Suprapubic skin (tissue), 4 donors: ENCODE measurements at regions not wholly inside any gene's neighbourhood (a gene's known extent, or its start where the extent isn't known, plus 50 kb on each side); places are given as distances from the start of the nearest gene placed in this dataset.
"Not testable (repeated sequence)": the region's sequence is repeated elsewhere in the genome, so short reads cannot be mapped to it uniquely, and the experiment has no call there.

Source experiments
- DNase-seq, 2 donors: peaks; one replicate each; pipeline ENCODE4 v3.0.0-alpha.2; 2019; ENCODE audit warnings: low spot score in 2 of 2
- H3K27ac ChIP-seq: fragments of 200-600 bp; sonication (generic); one replicate; pipeline ENCODE4 v1.5.1; 2019
- H3K27me3 ChIP-seq: fragments of 200-600 bp; sonication (generic); one replicate; pipeline ENCODE4 v1.5.1; 2019
- H3K36me3 ChIP-seq: fragments of 200-600 bp; sonication (generic); one replicate; pipeline ENCODE4 v1.5.1; 2019
- H3K4me1 ChIP-seq: fragments of 200-600 bp; sonication (generic); one replicate; pipeline ENCODE4 v1.5.1; 2019
- H3K4me3 ChIP-seq: fragments of 200-600 bp; sonication (generic); one replicate; pipeline ENCODE4 v1.5.1; 2019; ENCODE audit warnings: mild to moderate bottlenecking
- H3K9me3 ChIP-seq: fragments of 200-600 bp; sonication (generic); one replicate; pipeline ENCODE4 v1.5.1; 2019
- EP300 ChIP-seq: sonication (generic); formaldehyde crosslinking; IDR thresholded peaks from one replicate; pipeline ENCODE4 v1.6.1; 2017; ENCODE audit warnings: antibody characterized with exemption
- POLR2A ChIP-seq, 2 donors: fragments of 450-650 bp; IDR thresholded peaks; one replicate each; pipeline ENCODE4 v1.6.1; 2017; ENCODE audit warnings: antibody characterized with exemption in 2 of 2, mild to moderate bottlenecking in 2 of 2, moderate library complexity in 2 of 2
- POLR2AphosphoS5 ChIP-seq, 3 donors: sonication (generic); formaldehyde crosslinking; IDR thresholded peaks; one replicate each; pipeline ENCODE4 v1.6.1; 2017; ENCODE audit warnings: antibody characterized with exemption in 3 of 3
- WGBS: methylation state at CpG from one replicate; pipeline ENCODE4 v1.1.5; 2018; 5-methylcytosine and 5-hydroxymethylcytosine counted together
- TF ChIP-seq, protein P1 (sequence below), 2 donors: fragments of 200-600 bp in 1 of 2; fragments of 450-650 bp in 1 of 2; sonication (generic) in 1 of 2; IDR thresholded peaks; one replicate each; pipeline ENCODE4 v1.5.1; 2016 to 2019; ENCODE audit warnings: antibody characterized with exemption in 2 of 2, mild to moderate bottlenecking in 1 of 2, moderate library complexity in 1 of 2

DNA sequence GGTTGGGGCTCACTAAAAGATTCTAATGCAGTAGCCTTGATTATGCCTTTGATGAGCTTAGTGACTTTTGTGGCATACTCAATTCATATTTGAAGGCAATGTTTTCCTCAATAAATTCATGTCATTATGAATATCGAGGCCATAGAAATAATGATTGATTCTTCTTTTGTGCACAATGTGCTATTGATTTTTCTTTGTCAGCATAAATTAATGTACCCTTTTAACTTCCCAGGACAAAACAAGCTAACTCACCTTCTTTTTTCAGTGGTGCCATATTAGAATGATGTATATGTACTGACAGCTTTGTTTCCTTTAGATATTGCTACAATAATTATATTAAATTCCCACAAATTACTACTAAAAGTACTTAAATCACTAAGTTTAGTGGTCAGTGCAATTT, 484.3 kb upstream of the HS3ST5 start:
- 69% methylated on average over 1 of the region's 1 CpG for WGBS
- Histone ChIP-seq H3K36me3 (no peaks in the 10 kb centered on the region), H3K27ac (no peak overlapping the region), H3K4me1 (no peaks in the 10 kb centered on the region), H3K9me3 (no peaks in the 10 kb centered on the region), H3K27me3 (no peaks in the 10 kb centered on the region), H3K4me3 (no peak overlapping the region)
- TF ChIP-seq, protein P1, sequence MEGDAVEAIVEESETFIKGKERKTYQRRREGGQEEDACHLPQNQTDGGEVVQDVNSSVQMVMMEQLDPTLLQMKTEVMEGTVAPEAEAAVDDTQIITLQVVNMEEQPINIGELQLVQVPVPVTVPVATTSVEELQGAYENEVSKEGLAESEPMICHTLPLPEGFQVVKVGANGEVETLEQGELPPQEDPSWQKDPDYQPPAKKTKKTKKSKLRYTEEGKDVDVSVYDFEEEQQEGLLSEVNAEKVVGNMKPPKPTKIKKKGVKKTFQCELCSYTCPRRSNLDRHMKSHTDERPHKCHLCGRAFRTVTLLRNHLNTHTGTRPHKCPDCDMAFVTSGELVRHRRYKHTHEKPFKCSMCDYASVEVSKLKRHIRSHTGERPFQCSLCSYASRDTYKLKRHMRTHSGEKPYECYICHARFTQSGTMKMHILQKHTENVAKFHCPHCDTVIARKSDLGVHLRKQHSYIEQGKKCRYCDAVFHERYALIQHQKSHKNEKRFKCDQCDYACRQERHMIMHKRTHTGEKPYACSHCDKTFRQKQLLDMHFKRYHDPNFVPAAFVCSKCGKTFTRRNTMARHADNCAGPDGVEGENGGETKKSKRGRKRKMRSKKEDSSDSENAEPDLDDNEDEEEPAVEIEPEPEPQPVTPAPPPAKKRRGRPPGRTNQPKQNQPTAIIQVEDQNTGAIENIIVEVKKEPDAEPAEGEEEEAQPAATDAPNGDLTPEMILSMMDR (IDR thresholded peaks at IDR 0.05): no peak
- no peak for TF ChIP-seq POLR2AphosphoS5 (IDR thresholded peaks at IDR 0.05)
- TF ChIP-seq EP300: no peak
- TF ChIP-seq POLR2A (IDR thresholded peaks at IDR 0.05): no peak
- DNase-seq: no peak

DNA sequence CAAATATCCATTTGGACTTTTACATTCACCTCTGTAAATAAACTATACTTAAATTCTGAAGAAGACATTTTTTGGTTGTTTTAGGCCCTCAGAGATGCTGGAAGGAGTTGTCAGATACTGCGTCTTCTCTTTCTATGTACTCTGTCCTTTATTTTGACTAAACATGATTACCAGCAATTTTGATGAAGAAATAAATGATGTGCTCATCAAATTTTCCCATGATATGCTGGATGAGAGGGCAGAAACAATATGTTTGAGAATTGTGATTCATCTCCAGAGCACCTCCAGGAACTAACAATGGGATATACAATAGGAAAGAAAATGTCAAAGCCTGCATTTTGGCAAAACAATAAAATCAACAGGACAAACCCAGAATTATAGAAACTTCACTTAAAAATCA, 481.6 kb upstream of the HS3ST5 start:
- H3K9me3 ChIP-seq: no peaks in the 10 kb centered on the region
- no peak overlapping the region for H3K27ac ChIP-seq
- H3K4me3 ChIP-seq: no peak overlapping the region
- no peaks in the 10 kb centered on the region for H3K27me3 ChIP-seq
- no peak for DNase-seq
- TF ChIP-seq POLR2AphosphoS5 (IDR thresholded peaks at IDR 0.05) (no peak), EP300 (no peak), POLR2A (IDR thresholded peaks at IDR 0.05) (no peak)
- TF ChIP-seq, protein P1 (IDR thresholded peaks at IDR 0.05): no peak
- H3K4me1 ChIP-seq: no peaks in the 10 kb centered on the region
- no peaks in the 10 kb centered on the region for H3K36me3 ChIP-seq
- WGBS: 95% methylated on average over 1 of the region's 1 CpG

DNA sequence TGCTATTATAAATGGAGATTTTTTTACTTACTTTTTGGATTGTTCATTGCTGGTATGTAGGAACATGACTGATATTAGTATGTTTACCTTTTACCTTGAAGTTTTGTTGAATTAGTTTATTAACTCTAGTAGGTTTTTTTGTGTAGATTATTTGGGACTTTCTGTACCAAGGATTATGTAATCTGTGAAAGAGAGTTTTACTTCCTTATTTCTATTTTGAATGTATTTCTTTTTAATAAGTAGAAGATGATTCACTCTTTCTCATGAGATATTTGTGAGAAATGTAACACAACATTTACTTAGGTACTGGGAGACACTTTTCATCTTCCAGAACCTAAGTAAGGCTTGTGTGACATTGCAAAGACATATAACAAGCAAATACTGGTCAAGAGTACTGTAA, 473.9 kb upstream of the HS3ST5 start:
- TF ChIP-seq EP300 (no peak), POLR2A (IDR thresholded peaks at IDR 0.05) (no peak), POLR2AphosphoS5 (IDR thresholded peaks at IDR 0.05) (no peak)
- TF ChIP-seq, protein P1 (IDR thresholded peaks at IDR 0.05): no peak
- Histone ChIP-seq H3K27me3 (no peaks in the 10 kb centered on the region), H3K9me3 (no peaks in the 10 kb centered on the region), H3K36me3 (no peaks in the 10 kb centered on the region), H3K4me1 (no peaks in the 10 kb centered on the region), H3K4me3 (no peak overlapping the region), H3K27ac (no peak overlapping the region)
- DNase-seq: no peak

DNA sequence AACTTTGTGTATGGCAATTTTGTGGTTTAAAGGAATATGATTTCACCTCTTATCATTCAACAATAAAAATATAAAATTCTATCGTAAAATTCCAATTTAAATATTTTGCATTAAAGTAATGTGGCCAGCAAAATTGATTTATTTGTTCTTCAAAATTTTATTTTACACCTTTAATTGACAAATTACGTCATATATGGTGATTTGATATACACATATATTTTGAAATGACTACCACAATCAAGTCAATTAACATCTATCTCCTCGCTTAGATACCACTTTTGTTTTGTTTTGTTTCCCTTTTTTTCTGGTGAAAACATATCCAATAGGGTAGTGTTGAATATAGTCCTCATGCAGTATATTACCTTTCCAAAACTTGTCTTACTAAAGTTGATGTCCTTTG, 467.6 kb upstream of the HS3ST5 start:
- Histone ChIP-seq H3K4me3 (no peak overlapping the region), H3K4me1 (no peaks in the 10 kb centered on the region), H3K27me3 (no peaks in the 10 kb centered on the region), H3K27ac (no peak overlapping the region), H3K36me3 (no peaks in the 10 kb centered on the region), H3K9me3 (no peaks in the 10 kb centered on the region)
- TF ChIP-seq POLR2AphosphoS5 (IDR thresholded peaks at IDR 0.05) (no peak), POLR2A (IDR thresholded peaks at IDR 0.05) (no peak), EP300 (no peak)
- TF ChIP-seq, protein P1 (IDR thresholded peaks at IDR 0.05): no peak
- no peak for DNase-seq
- WGBS: 87% methylated on average over 3 of the region's 3 CpGs

DNA sequence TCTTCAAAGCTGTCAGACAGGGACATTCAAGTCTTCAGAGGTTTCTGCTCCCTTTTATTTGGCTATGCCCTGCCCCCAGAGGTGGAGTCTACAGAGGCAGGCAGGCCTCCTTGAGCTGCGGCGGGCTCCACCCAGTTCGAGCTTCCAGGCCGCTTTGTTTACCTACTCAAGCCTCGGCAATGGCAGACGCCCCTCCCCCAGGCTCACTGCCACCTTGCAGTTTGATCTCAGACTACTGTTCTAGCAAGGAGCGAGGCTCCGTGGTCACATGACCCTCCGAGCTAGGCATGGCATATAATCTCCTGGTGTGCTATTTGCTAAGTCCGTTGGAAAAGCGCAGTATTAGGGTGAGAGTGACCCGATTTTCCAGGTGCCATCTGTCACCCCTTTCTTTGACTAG, 462.6 kb upstream of the HS3ST5 start:
- not testable (repeated sequence) for H3K9me3 ChIP-seq, H3K4me1 ChIP-seq, H3K27ac ChIP-seq, H3K27me3 ChIP-seq, H3K36me3 ChIP-seq, DNase-seq, H3K4me3 ChIP-seq
- 97% methylated on average over 9 of the region's 12 CpGs for WGBS

DNA sequence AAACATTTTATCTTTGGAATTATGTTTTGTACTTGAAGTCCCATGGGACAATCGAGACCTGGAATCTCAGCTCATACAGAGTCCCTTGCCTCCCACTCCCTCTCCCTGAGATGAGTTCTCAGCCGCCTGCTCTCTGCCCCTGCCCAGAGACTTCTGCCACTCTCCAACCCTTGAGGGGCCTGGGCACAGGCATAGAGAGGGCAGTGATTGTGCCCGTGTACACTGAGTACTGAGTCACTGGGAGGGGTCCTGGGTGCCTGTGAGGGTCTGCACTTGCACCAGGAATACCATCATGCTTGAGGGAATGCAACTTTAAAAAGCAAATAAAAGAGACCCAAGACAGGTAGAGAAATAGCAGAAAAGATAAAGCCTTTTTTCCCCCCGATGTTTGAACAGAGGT, 453.8 kb upstream of the HS3ST5 start:
- DNase-seq: no peak
- Histone ChIP-seq H3K27me3 (no peaks in the 10 kb centered on the region), H3K9me3 (no peaks in the 10 kb centered on the region), H3K4me1 (no peaks in the 10 kb centered on the region), H3K27ac (no peak overlapping the region), H3K36me3 (no peaks in the 10 kb centered on the region), H3K4me3 (no peak overlapping the region)
- TF ChIP-seq POLR2A (IDR thresholded peaks at IDR 0.05): no peak
- TF ChIP-seq POLR2AphosphoS5 (IDR thresholded peaks at IDR 0.05): no peak
- no peak for TF ChIP-seq EP300
- TF ChIP-seq, protein P1 (IDR thresholded peaks at IDR 0.05): no peak
- 79% methylated on average over 4 of the region's 4 CpGs for WGBS
